AG04450 (cell line): ENCODE measurements at regions not wholly inside any gene's neighbourhood (a gene's known extent, or its start where the extent isn't known, plus 50 kb on each side); places are given as distances from the start of the nearest gene placed in this dataset.
"Not testable (repeated sequence)": the region's sequence is repeated elsewhere in the genome, so short reads cannot be mapped to it uniquely, and the experiment has no call there.

Source experiments
- CTCF ChIA-PET: fragments of 300-600, 350-600 bp; formaldehyde crosslinking; extraction: SDS; loops from one replicate; lab custom pipeline; 2022; ENCODE audit warnings: antibody characterized with exemption, inconsistent platforms; lab: Charles Lee
- POLR2A ChIA-PET: fragments of 350-600 bp; formaldehyde crosslinking; extraction: SDS; loops from one replicate; lab custom pipeline; 2021; ENCODE audit warnings: antibody characterized with exemption, inconsistent platforms; lab: Yijun Ruan, JAX
- DNase-seq: peaks from one replicate; pipeline ENCODE4 v3.0.0-alpha.2; 2011; ENCODE audit warnings: low read depth, low spot score
- H3K27ac ChIP-seq: one replicate; pipeline ENCODE4 v1.5.1; 2012; ENCODE audit warnings: low read depth, low read length, control low read depth
- H3K27me3 ChIP-seq: one replicate; pipeline ENCODE4 v1.6.0; 2012; ENCODE audit warnings: low read length; ENCODE audit not compliant: control insufficient read depth, insufficient read depth
- H3K4me3 ChIP-seq: 2 replicates; pipeline ENCODE4 v1.5.1; 2011; ENCODE audit warnings: mild to moderate bottlenecking, low read depth, low read length, control low read depth
- H3K9me3 ChIP-seq: 2 replicates; pipeline ENCODE4 v1.5.1; 2012; ENCODE audit warnings: low read length; ENCODE audit not compliant: control insufficient read depth, insufficient read depth
- TF ChIP-seq, protein P1 (sequence below): IDR thresholded peaks from 2 replicates; pipeline ENCODE4 v1.5.1; 2011; ENCODE audit warnings: low read depth, low read length, control low read depth, inconsistent platforms

DNA sequence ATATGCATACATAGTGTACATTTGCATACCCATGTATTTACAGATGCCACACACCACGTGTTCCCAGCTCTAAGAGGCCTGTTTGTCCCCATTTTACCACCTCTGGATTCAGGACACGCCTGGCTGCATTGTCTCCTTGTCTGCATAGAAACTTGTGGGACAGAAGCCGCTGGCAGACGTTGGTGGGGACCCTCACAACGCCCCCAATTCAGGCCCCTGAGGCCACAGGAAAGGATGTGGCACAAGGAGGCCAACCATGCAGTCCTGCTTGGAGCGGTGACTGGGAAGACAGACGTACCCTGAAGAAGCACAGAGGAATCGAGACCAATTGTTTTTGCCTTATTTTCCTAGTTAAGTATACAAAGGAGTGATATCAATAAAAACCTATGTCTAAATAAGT lies 96.1 kb downstream of the ANKRD10 start:
- ChIA-PET CTCF (interaction anchor here (0.6 to 2.4 kb wide), 11 partner anchors 11 to 225 kb away, joined by 3 to 11 read pairs (median 5); no protein-coding TSS in a partner anchor), POLR2A (interaction anchor here (1.9 kb wide), 1 partner anchor 106 kb away, joined by 5 read pairs; no protein-coding TSS in a partner anchor)
- TF ChIP-seq, protein P1, sequence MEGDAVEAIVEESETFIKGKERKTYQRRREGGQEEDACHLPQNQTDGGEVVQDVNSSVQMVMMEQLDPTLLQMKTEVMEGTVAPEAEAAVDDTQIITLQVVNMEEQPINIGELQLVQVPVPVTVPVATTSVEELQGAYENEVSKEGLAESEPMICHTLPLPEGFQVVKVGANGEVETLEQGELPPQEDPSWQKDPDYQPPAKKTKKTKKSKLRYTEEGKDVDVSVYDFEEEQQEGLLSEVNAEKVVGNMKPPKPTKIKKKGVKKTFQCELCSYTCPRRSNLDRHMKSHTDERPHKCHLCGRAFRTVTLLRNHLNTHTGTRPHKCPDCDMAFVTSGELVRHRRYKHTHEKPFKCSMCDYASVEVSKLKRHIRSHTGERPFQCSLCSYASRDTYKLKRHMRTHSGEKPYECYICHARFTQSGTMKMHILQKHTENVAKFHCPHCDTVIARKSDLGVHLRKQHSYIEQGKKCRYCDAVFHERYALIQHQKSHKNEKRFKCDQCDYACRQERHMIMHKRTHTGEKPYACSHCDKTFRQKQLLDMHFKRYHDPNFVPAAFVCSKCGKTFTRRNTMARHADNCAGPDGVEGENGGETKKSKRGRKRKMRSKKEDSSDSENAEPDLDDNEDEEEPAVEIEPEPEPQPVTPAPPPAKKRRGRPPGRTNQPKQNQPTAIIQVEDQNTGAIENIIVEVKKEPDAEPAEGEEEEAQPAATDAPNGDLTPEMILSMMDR, result no peak
- peaks cover 5% of the 10 kb centered on the region for H3K27me3 ChIP-seq
- peaks cover 2% of the 10 kb centered on the region; the same call in 1 of the 2 replicates for H3K9me3 ChIP-seq
- no peak for DNase-seq
- H3K4me3 ChIP-seq, result no peak overlapping the region
- no peak overlapping the region for H3K27ac ChIP-seq

DNA sequence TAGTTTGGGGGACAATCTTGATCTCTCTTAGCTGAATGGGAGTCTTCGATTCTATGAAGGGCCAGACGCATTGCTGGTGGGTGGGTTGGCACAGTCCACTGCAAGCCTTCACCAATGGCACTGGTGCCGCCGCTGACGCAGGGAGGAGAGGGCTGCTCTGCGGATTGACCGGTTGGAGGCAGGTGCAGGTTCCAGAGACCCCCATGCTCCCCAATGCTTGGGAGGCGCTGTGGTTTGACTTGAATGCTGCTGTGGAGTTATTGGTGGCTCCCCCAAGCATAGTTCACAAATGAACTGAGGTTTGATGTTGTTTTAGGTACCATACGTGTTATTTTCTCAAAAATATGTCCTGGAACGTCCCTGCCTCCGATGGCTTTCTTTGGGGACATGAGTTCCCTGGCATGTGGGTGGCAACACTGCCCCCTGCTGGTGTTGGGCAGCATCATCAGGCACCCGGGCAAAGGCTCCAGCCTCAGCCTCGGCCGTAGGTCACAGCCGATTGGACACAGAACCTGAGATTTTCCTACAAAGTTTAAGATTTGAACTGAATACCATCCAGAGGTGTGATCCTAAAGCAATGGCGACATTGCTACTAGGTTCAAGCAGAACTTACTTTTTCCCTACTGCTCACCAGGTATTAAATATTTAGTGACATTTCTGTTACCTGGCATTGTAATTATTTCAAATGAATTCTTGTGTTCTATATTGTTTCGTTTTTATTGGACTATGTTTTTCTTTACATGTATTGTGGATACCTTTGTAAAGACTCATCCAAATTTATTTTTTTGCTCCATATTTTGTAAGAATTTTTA lies 95.5 kb downstream of the ANKRD10 start:
- H3K9me3 ChIP-seq, result no peaks in the 10 kb centered on the region
- TF ChIP-seq, protein P1, result peak; percentile 97
- DNase-seq, result no peak
- H3K27me3 ChIP-seq, result peaks cover 9% of the 10 kb centered on the region
- CTCF ChIA-PET, result interaction anchor here (0.6 to 2.4 kb wide), 15 partner anchors 8 to 226 kb away, joined by 3 to 11 read pairs (median 4); no protein-coding TSS in a partner anchor
- H3K4me3 ChIP-seq, result no peak overlapping the region
- POLR2A ChIA-PET, result interaction anchor here (1.9 kb wide), 1 partner anchor 107 kb away, joined by 5 read pairs; no protein-coding TSS in a partner anchor
- no peak overlapping the region for H3K27ac ChIP-seq

DNA sequence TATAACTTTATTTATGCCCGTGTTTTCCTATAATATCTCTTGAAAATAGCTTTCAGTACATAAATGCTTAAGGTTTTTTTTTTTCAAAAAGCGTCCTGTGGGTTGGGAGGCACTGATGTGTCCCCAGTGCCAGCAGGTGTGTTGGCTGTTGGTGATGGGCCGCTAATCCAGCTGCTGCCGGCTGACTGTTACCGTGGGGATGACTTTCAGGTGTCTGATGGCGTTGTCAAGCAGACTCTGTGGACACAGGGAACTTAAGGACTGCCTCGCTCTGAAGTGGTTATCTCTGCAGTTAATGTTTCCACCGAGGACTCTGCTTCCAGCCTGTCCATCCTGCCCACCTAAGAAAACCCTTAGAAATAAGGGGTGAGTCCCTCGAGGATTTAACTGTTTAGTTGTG lies 94.5 kb downstream of the ANKRD10 start:
- Histone ChIP-seq H3K27ac (no peak overlapping the region), H3K27me3 (peaks cover 9% of the 10 kb centered on the region), H3K9me3 (no peaks in the 10 kb centered on the region), H3K4me3 (no peak overlapping the region)
- ChIA-PET CTCF (interaction anchor here (0.6 to 1.4 kb wide), 5 partner anchors 9 to 176 kb away, joined by 3 to 5 read pairs (median 3); no protein-coding TSS in a partner anchor), POLR2A (no interaction called here)
- DNase-seq, result no peak
- TF ChIP-seq, protein P1, result no peak

DNA sequence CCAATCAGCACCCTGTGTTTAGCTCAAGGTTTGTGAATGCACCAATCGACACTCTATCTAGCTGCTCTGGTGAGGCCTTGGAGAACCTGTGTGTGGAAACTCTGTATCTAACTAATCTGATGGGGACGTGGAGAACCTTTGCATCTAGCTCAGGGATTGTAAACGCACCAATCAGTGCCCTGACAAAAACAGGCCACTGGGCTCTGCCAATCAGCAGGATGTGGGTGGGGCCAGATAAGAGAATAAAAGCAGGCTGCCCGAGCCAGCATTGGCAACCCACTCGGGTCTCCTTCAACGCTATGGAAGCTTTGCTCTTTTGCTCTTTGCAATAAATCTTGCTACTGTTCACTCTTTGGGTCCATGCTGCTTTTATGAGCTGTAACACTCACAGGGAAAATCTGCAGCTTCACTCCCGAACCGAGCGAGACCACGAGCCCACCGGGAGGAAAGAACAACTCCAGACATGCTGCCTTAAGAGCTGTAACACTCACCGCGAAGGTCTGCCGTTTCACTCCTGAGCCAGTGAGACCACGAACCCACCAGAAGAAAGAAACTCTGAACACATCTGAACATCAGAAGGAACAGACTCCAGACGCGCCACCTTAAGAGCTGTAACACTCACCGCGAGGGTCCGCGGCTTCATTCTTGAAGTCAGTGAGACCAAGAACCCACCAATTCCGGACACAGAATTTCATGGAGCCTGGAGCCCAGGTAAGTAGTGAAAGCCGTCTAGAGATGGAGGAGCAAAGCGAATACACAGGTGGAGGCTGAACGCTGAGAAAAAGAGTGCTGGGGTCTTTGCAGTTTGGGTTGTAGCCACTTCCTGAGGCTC lies 92.8 kb downstream of the ANKRD10 start:
- ChIA-PET POLR2A (interaction anchor here (1.1 kb wide), 1 partner anchor 107 kb away, joined by 4 read pairs; no protein-coding TSS in a partner anchor), CTCF (interaction anchor here (1.0 kb wide), 1 partner anchor 177 kb away, joined by 4 read pairs; no protein-coding TSS in a partner anchor)
- H3K4me3 ChIP-seq, H3K9me3 ChIP-seq, DNase-seq, H3K27ac ChIP-seq, H3K27me3 ChIP-seq: not testable (repeated sequence)

- ChIA-PET CTCF (no interaction called here), POLR2A (no interaction called here)
- H3K27me3 ChIP-seq, result peaks cover 7% of the 10 kb centered on the region
- TF ChIP-seq, protein P1, result no peak
- no peaks in the 10 kb centered on the region for H3K9me3 ChIP-seq
- no peak for DNase-seq
- H3K4me3 ChIP-seq, result no peak overlapping the region
- no peak overlapping the region for H3K27ac ChIP-seq
Measured at GRCh38 chr13:110822669-110822945, 92.3 kb downstream of the ANKRD10 start.
